ENCODE measurements at regions not wholly inside any gene's neighbourhood (a gene's known extent, or its start where the extent isn't known, plus 50 kb on each side); places are given as distances from the start of the nearest gene placed in this dataset.

DNA sequence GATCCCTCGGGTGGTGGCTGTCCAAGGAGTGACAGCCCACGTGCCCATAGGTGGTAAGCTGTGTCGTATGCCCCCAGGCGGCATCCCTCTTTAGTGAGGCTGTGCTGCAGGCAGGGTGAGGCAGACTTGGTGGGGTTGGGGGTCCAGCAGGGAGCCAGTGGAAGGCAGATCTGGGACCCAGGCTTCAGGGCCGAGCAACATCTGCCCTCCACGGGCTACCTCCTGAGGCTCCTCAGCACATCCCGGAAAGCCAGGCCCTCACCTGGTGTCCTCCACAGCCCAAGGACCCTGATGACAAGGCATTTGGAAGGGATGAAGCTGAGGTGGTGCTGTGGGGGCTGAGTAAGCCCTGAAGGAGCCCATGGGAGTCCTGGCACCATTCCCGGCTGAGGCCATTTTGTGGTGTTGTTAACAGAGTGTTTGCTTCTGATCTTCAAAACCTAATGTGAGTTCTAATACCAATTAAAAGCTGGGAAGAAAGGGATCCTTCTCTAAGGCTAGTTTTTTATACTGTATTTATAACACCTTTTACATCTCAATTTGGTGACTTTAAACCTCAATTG lies 295.8 kb upstream of the IRX2 start:
- H3K9me3 ChIP-seq (ENCODE audit: insufficient read depth, low read depth), result no peaks in the 10 kb centered on the region
- DNase-seq, result no peak
- BruUV-seq (replicated peaks), result no TSS peak
- POLR2A ChIA-PET (ENCODE audit: unreplicated experiment), result no interaction called here
- H2AFZ ChIP-seq, result no peak overlapping the region
- no peak for TF ChIP-seq EZH2 (IDR thresholded peaks at IDR 0.05; ENCODE audit: low read depth)
- TF ChIP-seq, protein P1, sequence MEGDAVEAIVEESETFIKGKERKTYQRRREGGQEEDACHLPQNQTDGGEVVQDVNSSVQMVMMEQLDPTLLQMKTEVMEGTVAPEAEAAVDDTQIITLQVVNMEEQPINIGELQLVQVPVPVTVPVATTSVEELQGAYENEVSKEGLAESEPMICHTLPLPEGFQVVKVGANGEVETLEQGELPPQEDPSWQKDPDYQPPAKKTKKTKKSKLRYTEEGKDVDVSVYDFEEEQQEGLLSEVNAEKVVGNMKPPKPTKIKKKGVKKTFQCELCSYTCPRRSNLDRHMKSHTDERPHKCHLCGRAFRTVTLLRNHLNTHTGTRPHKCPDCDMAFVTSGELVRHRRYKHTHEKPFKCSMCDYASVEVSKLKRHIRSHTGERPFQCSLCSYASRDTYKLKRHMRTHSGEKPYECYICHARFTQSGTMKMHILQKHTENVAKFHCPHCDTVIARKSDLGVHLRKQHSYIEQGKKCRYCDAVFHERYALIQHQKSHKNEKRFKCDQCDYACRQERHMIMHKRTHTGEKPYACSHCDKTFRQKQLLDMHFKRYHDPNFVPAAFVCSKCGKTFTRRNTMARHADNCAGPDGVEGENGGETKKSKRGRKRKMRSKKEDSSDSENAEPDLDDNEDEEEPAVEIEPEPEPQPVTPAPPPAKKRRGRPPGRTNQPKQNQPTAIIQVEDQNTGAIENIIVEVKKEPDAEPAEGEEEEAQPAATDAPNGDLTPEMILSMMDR (conservative IDR thresholded peaks at IDR 0.05), result no peak
- H3K36me3 ChIP-seq (ENCODE audit: low read depth), result no peaks in the 10 kb centered on the region
- no peaks in the 10 kb centered on the region for H3F3A ChIP-seq (ENCODE audit: insufficient read depth, low read depth)
- no peaks in the 10 kb centered on the region for H4K20me1 ChIP-seq (ENCODE audit: insufficient read depth)
- intact Hi-C loops (cut with micrococcal nuclease; ENCODE audit: unreplicated experiment), result no loop called here
- H3K4me3 ChIP-seq, result no peak overlapping the region
- peaks cover 62% of the 10 kb centered on the region for H3K27me3 ChIP-seq (ENCODE audit: insufficient read depth, low read depth)
- no peak overlapping the region for H3K27ac ChIP-seq
- H3K79me2 ChIP-seq (ENCODE audit: low read depth), result no peaks in the 10 kb centered on the region
- no peaks in the 10 kb centered on the region for H3K9me2 ChIP-seq (ENCODE audit: insufficient read depth)
- CTCF ChIA-PET, result no interaction called here
- no peak overlapping the region for H3K4me2 ChIP-seq
- H3K4me1 ChIP-seq (replicated peaks; ENCODE audit: insufficient read depth), result no peaks in the 10 kb centered on the region

DNA sequence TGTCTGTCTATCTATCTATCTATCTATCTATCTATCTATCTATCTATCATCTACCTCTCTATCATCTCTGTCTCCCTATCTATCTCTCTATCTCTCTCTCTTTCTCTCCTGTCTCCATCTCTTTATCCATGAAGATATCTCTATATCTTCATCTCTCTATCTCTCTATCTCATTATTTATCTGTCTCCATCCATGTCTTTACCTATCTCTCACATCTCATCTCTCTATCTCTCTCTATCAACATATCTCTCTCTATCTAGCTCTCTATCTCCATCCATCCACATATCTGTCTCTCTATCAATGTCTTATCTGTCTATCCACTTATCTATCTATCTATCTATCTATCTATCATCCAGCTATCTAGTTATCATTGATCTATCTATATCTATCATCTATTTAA lies 292.1 kb upstream of the IRX2 start:
- Histone ChIP-seq H4K20me1 (ENCODE audit: insufficient read depth) (no peaks in the 10 kb centered on the region), H3K36me3 (ENCODE audit: low read depth) (no peaks in the 10 kb centered on the region), H3K4me1 (replicated peaks; ENCODE audit: insufficient read depth) (no peaks in the 10 kb centered on the region), H3K4me3 (no peak overlapping the region), H3F3A (ENCODE audit: insufficient read depth, low read depth) (no peaks in the 10 kb centered on the region), H2AFZ (no peak overlapping the region), H3K9me2 (ENCODE audit: insufficient read depth) (no peaks in the 10 kb centered on the region), H3K27ac (no peak overlapping the region), H3K4me2 (no peak overlapping the region), H3K9me3 (ENCODE audit: insufficient read depth, low read depth) (no peaks in the 10 kb centered on the region), H3K27me3 (ENCODE audit: insufficient read depth, low read depth) (peaks cover 41% of the 10 kb centered on the region), H3K79me2 (ENCODE audit: low read depth) (no peaks in the 10 kb centered on the region)
- no peak for DNase-seq
- CTCF ChIA-PET, result no interaction called here
- BruUV-seq (replicated peaks), result no TSS peak
- POLR2A ChIA-PET (ENCODE audit: unreplicated experiment), result no interaction called here
- TF ChIP-seq, protein P1 (conservative IDR thresholded peaks at IDR 0.05), result no peak
- TF ChIP-seq EZH2 (IDR thresholded peaks at IDR 0.05; ENCODE audit: low read depth), result no peak
- intact Hi-C loops (cut with micrococcal nuclease; ENCODE audit: unreplicated experiment), result no loop called here

DNA sequence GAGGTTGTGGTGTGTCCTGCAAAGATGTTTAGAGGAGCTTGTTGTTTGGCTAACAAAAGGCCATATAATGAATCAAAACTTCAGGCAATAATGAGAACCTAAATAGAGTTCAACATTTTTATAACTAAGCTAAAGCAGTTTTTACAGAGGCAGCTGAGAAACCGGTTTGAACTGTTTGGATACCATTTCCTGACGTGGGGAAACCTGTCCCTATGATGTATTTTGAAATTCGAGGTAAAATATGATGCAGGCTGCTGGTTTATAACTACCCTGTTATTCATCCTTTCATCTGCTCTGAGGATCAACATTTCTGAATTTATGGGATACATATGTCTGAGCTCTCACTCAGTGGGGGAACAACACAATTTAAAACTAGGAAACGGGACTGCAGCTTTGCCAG lies 289.5 kb upstream of the IRX2 start:
- TF ChIP-seq, protein P1 (conservative IDR thresholded peaks at IDR 0.05), result no peak
- no peak for TF ChIP-seq EZH2 (IDR thresholded peaks at IDR 0.05; ENCODE audit: low read depth)
- no peaks in the 10 kb centered on the region for H3K79me2 ChIP-seq (ENCODE audit: low read depth)
- H3K9me2 ChIP-seq (ENCODE audit: insufficient read depth), result no peaks in the 10 kb centered on the region
- H3F3A ChIP-seq (ENCODE audit: insufficient read depth, low read depth), result no peaks in the 10 kb centered on the region
- POLR2A ChIA-PET (ENCODE audit: unreplicated experiment), result no interaction called here
- no peak for DNase-seq
- peaks cover 38% of the 10 kb centered on the region for H3K27me3 ChIP-seq (ENCODE audit: insufficient read depth, low read depth)
- intact Hi-C loops (cut with micrococcal nuclease; ENCODE audit: unreplicated experiment), result no loop called here
- no peaks in the 10 kb centered on the region for H3K4me1 ChIP-seq (replicated peaks; ENCODE audit: insufficient read depth)
- H3K9me3 ChIP-seq (ENCODE audit: insufficient read depth, low read depth), result no peaks in the 10 kb centered on the region
- CTCF ChIA-PET, result no interaction called here
- no peak overlapping the region for H3K4me3 ChIP-seq
- no peak overlapping the region for H3K27ac ChIP-seq
- no peaks in the 10 kb centered on the region for H4K20me1 ChIP-seq (ENCODE audit: insufficient read depth)
- H3K36me3 ChIP-seq (ENCODE audit: low read depth), result no peaks in the 10 kb centered on the region
- no peak overlapping the region for H2AFZ ChIP-seq
- H3K4me2 ChIP-seq, result no peak overlapping the region
- BruUV-seq (replicated peaks), result no TSS peak
